Upper lobe of left lung (tissue), 6 donors: ENCODE measurements at regions not wholly inside any gene's neighbourhood (a gene's known extent, or its start where the extent isn't known, plus 50 kb on each side); places are given as distances from the start of the nearest gene placed in this dataset.

Source experiments
- ATAC-seq, 2 donors: fragments of 200-7000 bp; cut with Tn5 transposase; one replicate each; pipeline ENCODE4 v1.9.1; 2022; ENCODE audit warnings: mild to moderate bottlenecking in 2 of 2, moderate library complexity in 2 of 2; ENCODE audit not compliant: low FRiP score in 2 of 2
- DNase-seq, 2 donors: peaks; one replicate each; pipeline ENCODE4 v3.0.0-alpha.2; 2019 to 2020
- H3K27ac ChIP-seq, 4 donors: fragments of 200-600 bp; sonication (generic); one replicate each; pipeline ENCODE4 v1.5.1; 2016 to 2019
- H3K27me3 ChIP-seq, 4 donors: fragments of 200-600 bp; sonication (generic); one replicate each; pipeline ENCODE4 v1.5.1; 2017 to 2019
- H3K36me3 ChIP-seq, 4 donors: fragments of 200-600 bp; sonication (generic); one replicate each; pipeline ENCODE4 v1.5.1; 2016 to 2019
- H3K4me1 ChIP-seq, 4 donors: fragments of 200-600 bp; sonication (generic); one replicate each; pipeline ENCODE4 v1.5.1; 2018 to 2019
- H3K4me3 ChIP-seq, 4 donors: fragments of 200-600 bp; sonication (generic); one replicate each; pipeline ENCODE4 v1.5.1; 2017 to 2019; ENCODE audit warnings: mild to moderate bottlenecking in 2 of 4, moderate library complexity in 1 of 4
- H3K9me3 ChIP-seq, 4 donors: fragments of 200-600 bp; sonication (generic); one replicate each; pipeline ENCODE4 v1.5.1; 2018 to 2019
- CTCF ChIP-seq, 6 experiments: fragments of 450-650 bp in 4 of 6; fragments of 200-600 bp in 2 of 6; sonication (generic) in 2 of 6; IDR thresholded peaks; one replicate each; pipeline ENCODE4 v1.5.1; 2016 to 2019; ENCODE audit warnings: antibody characterized with exemption in 6 of 6
- EP300 ChIP-seq, 4 donors: sonication (generic); formaldehyde crosslinking; IDR thresholded peaks; one replicate each; pipeline ENCODE4 v1.5.1; 2017; ENCODE audit warnings: antibody characterized with exemption in 4 of 4, control low read depth in 2 of 4
- POLR2A ChIP-seq, 4 donors: fragments of 450-650 bp; IDR thresholded peaks; one replicate each; pipeline ENCODE4 v1.5.1; 2016 to 2017; ENCODE audit warnings: antibody characterized with exemption in 4 of 4, mild to moderate bottlenecking in 2 of 4
- POLR2AphosphoS5 ChIP-seq, 2 donors: sonication (generic); formaldehyde crosslinking; IDR thresholded peaks; one replicate each; pipeline ENCODE4 v1.5.1; 2017; ENCODE audit warnings: antibody characterized with exemption in 2 of 2
- WGBS, 2 donors: methylation state at CpG; one replicate each; pipeline ENCODE4 v1.1.5; 2017 to 2018; 5-methylcytosine and 5-hydroxymethylcytosine counted together
- donor health status: DM: no; HTN: no; CAD: no; lungs with moderate emphysema.
- donor health status: DM: no; HTN: yes; CAD: no; lungs with severe emphysema.

GRCh38 chr7:25543798-25544197, 315.5 kb upstream of the NPVF start:
- ATAC-seq (no peak), DNase-seq (no peak)
- Histone ChIP-seq H3K27ac (no peak overlapping the region), H3K27me3 (no peaks in the 10 kb centered on the region), H3K9me3 (no peaks in the 10 kb centered on the region), H3K4me3 (no peak overlapping the region), H3K36me3 (no peaks in the 10 kb centered on the region), H3K4me1 (peaks cover 0 to 11% (median 0%) of the 10 kb centered on the region in 4 donors)
- TF ChIP-seq POLR2AphosphoS5 (IDR thresholded peaks at IDR 0.05) = no peak
- no peak for TF ChIP-seq EP300 (IDR thresholded peaks at IDR 0.05)
- TF ChIP-seq CTCF (IDR thresholded peaks at IDR 0.05) = no peak
- TF ChIP-seq POLR2A (IDR thresholded peaks at IDR 0.05) = no peak
- WGBS, 2 donors = 85 to 95% methylated on average over 2 of the region's 2 CpGs

GRCh38 chr7:25544254-25544653, 316.0 kb upstream of the NPVF start:
- DNase-seq (no peak), ATAC-seq (no peak)
- Histone ChIP-seq H3K36me3 (no peaks in the 10 kb centered on the region), H3K4me3 (no peak overlapping the region), H3K27me3 (no peaks in the 10 kb centered on the region), H3K27ac (no peak overlapping the region), H3K4me1 (peaks cover 0 to 12% (median 0%) of the 10 kb centered on the region in 4 donors), H3K9me3 (no peaks in the 10 kb centered on the region)
- TF ChIP-seq POLR2AphosphoS5 (IDR thresholded peaks at IDR 0.05) (no peak), CTCF (IDR thresholded peaks at IDR 0.05) (no peak), EP300 (IDR thresholded peaks at IDR 0.05) (no peak), POLR2A (IDR thresholded peaks at IDR 0.05) (no peak)
- 88 to 91% methylated on average over 5 of the region's 5 CpGs for WGBS, 2 donors

- Histone ChIP-seq H3K4me3 (no peak overlapping the region), H3K4me1 (peaks cover 0 to 6% (median 0%) of the 10 kb centered on the region in 4 donors), H3K9me3 (no peaks in the 10 kb centered on the region), H3K27ac (no peak overlapping the region), H3K27me3 (no peaks in the 10 kb centered on the region), H3K36me3 (no peaks in the 10 kb centered on the region)
- TF ChIP-seq CTCF (IDR thresholded peaks at IDR 0.05) (no peak), POLR2A (IDR thresholded peaks at IDR 0.05) (no peak), POLR2AphosphoS5 (IDR thresholded peaks at IDR 0.05) (no peak), EP300 (IDR thresholded peaks at IDR 0.05) (no peak)
- DNase-seq (no peak), ATAC-seq (peak in 1 of 2 donors; percentile 36)
- WGBS, 2 donors = 71 to 77% methylated on average over 5 to 7 of the region's 7 CpGs
Measured at GRCh38 chr7:25545124-25546008, 317.1 kb upstream of the NPVF start.

GRCh38 chr7:25546306-25546705, 318.0 kb upstream of the NPVF start:
- Histone ChIP-seq H3K4me3 (no peak overlapping the region), H3K27me3 (no peaks in the 10 kb centered on the region), H3K36me3 (no peaks in the 10 kb centered on the region), H3K27ac (no peak overlapping the region), H3K4me1 (peaks cover 0 to 6% (median 0%) of the 10 kb centered on the region in 4 donors), H3K9me3 (no peaks in the 10 kb centered on the region)
- TF ChIP-seq EP300 (IDR thresholded peaks at IDR 0.05) (no peak), CTCF (IDR thresholded peaks at IDR 0.05) (no peak), POLR2A (IDR thresholded peaks at IDR 0.05) (no peak), POLR2AphosphoS5 (IDR thresholded peaks at IDR 0.05) (no peak)
- no peak for DNase-seq
- no peak for ATAC-seq
- 92 to 93% methylated on average over 6 of the region's 6 CpGs for WGBS, 2 donors
